HG03558 (cell line): ENCODE measurements at regions not wholly inside any gene's neighbourhood (a gene's known extent, or its start where the extent isn't known, plus 50 kb on each side); places are given as distances from the start of the nearest gene placed in this dataset.

Experiments
- ATAC-seq: cut with Tn5 transposase; IDR thresholded peaks from one replicate; pipeline ENCODE4 v1.9.1; 2021; ENCODE audit warnings: moderate number of reproducible peaks; ENCODE audit not compliant: unreplicated experiment; ENCODE audit errors: extremely low read depth

GRCh38 chr12:107484941-107485340, 200.7 kb upstream of the PWP1 start:
- ATAC-seq, result no peak

GRCh38 chr12:107485731-107486130, 199.9 kb upstream of the PWP1 start:
- no peak for ATAC-seq

GRCh38 chr12:107486140-107486892, 199.3 kb upstream of the PWP1 start:
- no peak for ATAC-seq

GRCh38 chr12:107487011-107487680, 198.5 kb upstream of the PWP1 start:
- ATAC-seq, result no peak

- ATAC-seq, result no peak
Observed at GRCh38 chr12:107488666-107489065, 196.9 kb upstream of the PWP1 start.

GRCh38 chr12:107490010-107490409, 195.6 kb upstream of the PWP1 start:
- ATAC-seq, result no peak

- ATAC-seq, result no peak
Observed at GRCh38 chr12:107491856-107492255, 193.7 kb upstream of the PWP1 start.

- ATAC-seq, result no peak
Observed at GRCh38 chr12:107492393-107493134, 193.0 kb upstream of the PWP1 start.

GRCh38 chr12:107493135-107493494, 192.5 kb upstream of the PWP1 start:
- ATAC-seq, result no peak

- no peak for ATAC-seq
Observed at GRCh38 chr12:107493666-107494065, 191.9 kb upstream of the PWP1 start.

- ATAC-seq, result no peak
Observed at GRCh38 chr12:107494331-107494730, 191.3 kb upstream of the PWP1 start.

GRCh38 chr12:107495604-107496003, 190.0 kb upstream of the PWP1 start:
- no peak for ATAC-seq

- no peak for ATAC-seq
Observed at GRCh38 chr12:107497231-107497630, 188.4 kb upstream of the PWP1 start.

GRCh38 chr12:107500307-107500706, 185.3 kb upstream of the PWP1 start:
- no peak for ATAC-seq

- ATAC-seq, result no peak
Observed at GRCh38 chr12:107501681-107502080, 183.9 kb upstream of the PWP1 start.

GRCh38 chr12:107503129-107503855, 182.3 kb upstream of the PWP1 start:
- no peak for ATAC-seq

- no peak for ATAC-seq
Observed at GRCh38 chr12:107503887-107504885, 181.4 kb upstream of the PWP1 start.

GRCh38 chr12:107509421-107509820, 176.2 kb upstream of the PWP1 start:
- no peak for ATAC-seq

- no peak for ATAC-seq
Observed at GRCh38 chr12:107510211-107510610, 175.4 kb upstream of the PWP1 start.
